Esophagus squamous epithelium (tissue), 5 donors: ENCODE measurements at regions not wholly inside any gene's neighbourhood (a gene's known extent, or its start where the extent isn't known, plus 50 kb on each side); places are given as distances from the start of the nearest gene placed in this dataset.

ENCODE experiments used
- DNase-seq: peaks from one replicate; lab custom pipeline; 2025; lab: John Stamatoyannopoulos, UW
- H3K27ac ChIP-seq, 4 donors: fragments of 200-600 bp; sonication (generic); one replicate each; pipeline ENCODE4 v1.5.1; 2016 to 2019; ENCODE audit warnings: mild to moderate bottlenecking in 1 of 4
- H3K27me3 ChIP-seq, 4 donors: fragments of 200-600 bp; sonication (generic); 1 replicate in 3 of 4; 2 replicates in 1 of 4; pipeline versions ENCODE4 v1.5.1 to v1.6.0; 2017 to 2021; ENCODE audit warnings: antibody characterized with exemption in 1 of 4
- H3K36me3 ChIP-seq, 3 donors: fragments of 200-600 bp; sonication (generic); one replicate each; pipeline ENCODE4 v1.5.1; 2016 to 2019
- H3K4me1 ChIP-seq, 3 donors: fragments of 200-600 bp; sonication (generic); one replicate each; pipeline ENCODE4 v1.5.1; 2017 to 2019
- H3K4me3 ChIP-seq, 4 donors: fragments of 200-600 bp; sonication (generic); 1 replicate in 3 of 4; 2 replicates in 1 of 4; pipeline ENCODE4 v1.5.1; 2016 to 2019; ENCODE audit warnings: mild to moderate bottlenecking in 2 of 4, moderate library complexity in 1 of 4
- H3K9me3 ChIP-seq, 3 donors: fragments of 200-600 bp; sonication (generic); one replicate each; pipeline ENCODE4 v1.5.1; 2016 to 2019
- CTCF ChIP-seq, 6 experiments: fragments of 450-650 bp in 4 of 6; fragments of 200-600 bp in 2 of 6; sonication (generic) in 2 of 6; IDR thresholded peaks; one replicate each; pipeline ENCODE4 v1.5.1; 2016 to 2019; ENCODE audit warnings: antibody characterized with exemption in 6 of 6, mild to moderate bottlenecking in 4 of 6, moderate library complexity in 4 of 6
- POLR2A ChIP-seq, 4 donors: fragments of 450-650 bp; IDR thresholded peaks; one replicate each; pipeline ENCODE4 v1.6.1; 2017; ENCODE audit warnings: antibody characterized with exemption in 4 of 4, mild to moderate bottlenecking in 4 of 4, moderate library complexity in 3 of 4
- WGBS, 2 donors: methylation state at CpG; one replicate each; pipeline ENCODE4 v1.1.5; 2018; 5-methylcytosine and 5-hydroxymethylcytosine counted together
- intact Hi-C: fragments of 100-400 bp; cut with DNase I; formaldehyde crosslinking; loops from one replicate; pipeline ENCODE4 v1.15.0; 2022
- donor health status: DM: yes; HTN: yes; CAD: no.

- H3K27ac ChIP-seq: no peak overlapping the region
- intact Hi-C loops: no loop called here
- H3K36me3 ChIP-seq: no peaks in the 10 kb centered on the region
- peaks cover 0 to 3% (median 0%) of the 10 kb centered on the region in 4 donors for H3K27me3 ChIP-seq
- H3K4me1 ChIP-seq: no peaks in the 10 kb centered on the region
- DNase-seq: no peak
- TF ChIP-seq CTCF (IDR thresholded peaks at IDR 0.05): no peak
- no peak for TF ChIP-seq POLR2A (IDR thresholded peaks at IDR 0.05)
- no peak overlapping the region for H3K4me3 ChIP-seq
- no peaks in the 10 kb centered on the region for H3K9me3 ChIP-seq
- 100% methylated on average over 1 of the region's 21 CpGs; no CpG with 5 or more reads in 1 of the 2 donors for WGBS, 2 donors
Observed at GRCh38 chr22:19656541-19657251, 57.6 kb upstream of the SEPTIN5 start.

- intact Hi-C loops: no loop called here
- no peak for DNase-seq
- WGBS, 2 donors: 91 to 96% methylated on average over 3 to 7 of the region's 8 CpGs
Observed at GRCh38 chr22:19657252-19658056, 56.8 kb upstream of the SEPTIN5 start.

GRCh38 chr22:19658057-19658966, 56.0 kb upstream of the SEPTIN5 start:
- peaks cover 0 to 2% (median 2%) of the 10 kb centered on the region in 3 donors for H3K4me1 ChIP-seq
- no peak overlapping the region for H3K27ac ChIP-seq
- H3K27me3 ChIP-seq: no peaks in the 10 kb centered on the region
- 87 to 95% methylated on average over 6 to 7 of the region's 10 CpGs for WGBS, 2 donors
- TF ChIP-seq POLR2A (IDR thresholded peaks at IDR 0.05) (no peak), CTCF (IDR thresholded peaks at IDR 0.05) (no peak)
- no peaks in the 10 kb centered on the region for H3K36me3 ChIP-seq
- intact Hi-C loops: no loop called here
- no peak for DNase-seq
- H3K4me3 ChIP-seq: no peak overlapping the region
- no peaks in the 10 kb centered on the region for H3K9me3 ChIP-seq

More at GRCh38 chr22:19657252-19658056, 56.8 kb upstream of the SEPTIN5 start:
- H3K9me3 ChIP-seq: no peaks in the 10 kb centered on the region
- H3K27ac ChIP-seq: no peak overlapping the region
- TF ChIP-seq CTCF (IDR thresholded peaks at IDR 0.05) (no peak), POLR2A (IDR thresholded peaks at IDR 0.05) (no peak)
- H3K4me3 ChIP-seq: no peak overlapping the region
- H3K27me3 ChIP-seq: no peaks in the 10 kb centered on the region
- no peaks in the 10 kb centered on the region for H3K36me3 ChIP-seq
- H3K4me1 ChIP-seq: no peaks in the 10 kb centered on the region

- Histone ChIP-seq H3K36me3 (no peaks in the 10 kb centered on the region), H3K4me1 (peaks cover 6 to 11% (median 7%) of the 10 kb centered on the region in 3 donors), H3K9me3 (no peaks in the 10 kb centered on the region), H3K4me3 (no peak overlapping the region), H3K27ac (no peak overlapping the region), H3K27me3 (no peaks in the 10 kb centered on the region)
- WGBS, 2 donors: 90 to 100% methylated on average over 1 to 4 of the region's 8 CpGs
- intact Hi-C loops: no loop called here
- no peak for DNase-seq
- TF ChIP-seq POLR2A (IDR thresholded peaks at IDR 0.05): no peak
- no peak for TF ChIP-seq CTCF (IDR thresholded peaks at IDR 0.05)
Observed at GRCh38 chr22:19658967-19659804, 55.1 kb upstream of the SEPTIN5 start.
